H1 (cell line): ENCODE measurements at regions not wholly inside any gene's neighbourhood (a gene's known extent, or its start where the extent isn't known, plus 50 kb on each side); places are given as distances from the start of the nearest gene placed in this dataset.

Experiments used
- CTCF ChIA-PET: fragments of 300-600 bp; sonication (Branson Sonifier 250); formaldehyde crosslinking; loops from one replicate; lab custom pipeline; 2021; ENCODE audit not compliant: partially characterized antibody; lab: Charles Lee
- POLR2A ChIA-PET: fragments of 300-600 bp; sonication (Branson Sonifier 250); formaldehyde crosslinking; loops from one replicate; lab custom pipeline; 2021; ENCODE audit warnings: inconsistent platforms; ENCODE audit not compliant: partially characterized antibody; lab: Charles Lee
- DNase-seq, 2 experiments: peaks; one replicate each; pipeline versions ENCODE4 v3.0.0 to v3.0.0-alpha.2; 2010 to 2022; ENCODE audit warnings: low spot score in 2 of 2, low read depth in 1 of 2, mixed read lengths in 1 of 2
- FAIRE-seq: peaks from 2 replicates; lab custom pipeline; 2011; peaks lifted over from hg19 to GRCh38; lab: Jason Lieb, UNC
- H2AFZ ChIP-seq: 2 replicates; pipeline ENCODE4 v1.8.1; 2012; ENCODE audit warnings: low read length, inconsistent platforms
- H2AK5ac ChIP-seq: 2 replicates; pipeline ENCODE4 v1.6.1; 2013; ENCODE audit warnings: low read depth, low read length
- H2BK120ac ChIP-seq: replicated peaks from 2 replicates; pipeline ENCODE3; 2013; ENCODE audit warnings: low read depth, low read length, inconsistent platforms
- H2BK12ac ChIP-seq: 2 replicates; pipeline ENCODE4 v1.6.1; 2013; ENCODE audit warnings: low read depth, low read length
- H2BK15ac ChIP-seq: 2 replicates; pipeline ENCODE4 v1.6.1; 2013; ENCODE audit warnings: low read length
- H2BK20ac ChIP-seq: 2 replicates; pipeline ENCODE4 v1.6.1; 2013; ENCODE audit warnings: low read length
- H2BK5ac ChIP-seq: 2 replicates; pipeline ENCODE4 v1.6.1; 2013; ENCODE audit warnings: low read depth, low read length
- H3K14ac ChIP-seq: 2 replicates; pipeline ENCODE4 v1.6.1; 2013; ENCODE audit warnings: inconsistent platforms; ENCODE audit not compliant: insufficient read length
- H3K18ac ChIP-seq: 2 replicates; pipeline ENCODE4 v1.6.1; 2013; ENCODE audit warnings: low read length; ENCODE audit errors: extremely low read depth
- H3K23ac ChIP-seq: 2 replicates; pipeline ENCODE4 v1.6.1; 2013; ENCODE audit warnings: inconsistent platforms; ENCODE audit not compliant: insufficient read length
- H3K23me2 ChIP-seq: 2 replicates; pipeline ENCODE4 v1.6.1; 2013; ENCODE audit warnings: low read depth, low read length
- H3K27ac ChIP-seq: 2 replicates; pipeline ENCODE4 v1.6.1; 2011; ENCODE audit warnings: low read depth, low read length, inconsistent platforms
- H3K27me3 ChIP-seq, 4 experiments: replicated peaks in 1 of 4; 1 replicate in 1 of 4; 2 replicates in 3 of 4; pipeline versions ENCODE4 v1.6.1 to v1.8.1; 2011 to 2013; ENCODE audit warnings: low read length in 3 of 4, mild to moderate bottlenecking in 3 of 4, inconsistent platforms in 2 of 4, mixed read lengths in 2 of 4, moderate library complexity in 1 of 4; ENCODE audit not compliant: control insufficient read depth in 3 of 4, insufficient read depth in 3 of 4; ENCODE audit errors: extremely low read depth in 1 of 4
- H3K36me3 ChIP-seq, 4 experiments: 2 replicates each; pipeline versions ENCODE4 v1.6.1 to v1.8.1; 2011 to 2013; ENCODE audit warnings: mild to moderate bottlenecking in 4 of 4, low read length in 3 of 4, moderate library complexity in 2 of 4, control low read depth in 1 of 4, inconsistent platforms in 1 of 4; ENCODE audit not compliant: insufficient read depth in 4 of 4, control insufficient read depth in 2 of 4
- H3K4ac ChIP-seq: replicated peaks from 2 replicates; pipeline ENCODE3; 2013; ENCODE audit warnings: low read length, low read depth, mixed read lengths, inconsistent platforms; ENCODE audit not compliant: insufficient read length
- H3K4me1 ChIP-seq, 4 experiments: replicated peaks in 1 of 4; 1 replicate in 1 of 4; 2 replicates in 3 of 4; pipeline versions ENCODE4 v1.6.1 to v1.8.1; 2011 to 2013; ENCODE audit warnings: low read length in 3 of 4, inconsistent platforms in 2 of 4, mixed read lengths in 1 of 4; ENCODE audit not compliant: insufficient read depth in 4 of 4, control insufficient read depth in 3 of 4
- H3K4me2 ChIP-seq, 2 experiments: 2 replicates each; pipeline versions ENCODE4 v1.6.1 to v1.8.1; 2011 to 2013; ENCODE audit warnings: low read depth in 2 of 2, low read length in 2 of 2, control low read depth in 1 of 2, inconsistent platforms in 1 of 2, mild to moderate bottlenecking in 1 of 2; ENCODE audit not compliant: insufficient read depth in 1 of 2
- H3K4me3 ChIP-seq, 4 experiments: fragments of 200-600, 300-600 bp in 1 of 4; sonication (generic), shearing (Covaris generic), sonication (Bioruptor Twin) in 1 of 4; 2 replicates each; pipeline versions ENCODE4 v1.5.1 to v1.8.1; 2011 to 2016; ENCODE audit warnings: low read length in 4 of 4, low read depth in 3 of 4, control low read depth in 2 of 4, inconsistent platforms in 2 of 4, mild to moderate bottlenecking in 2 of 4, mixed read lengths in 1 of 4, moderate library complexity in 1 of 4; ENCODE audit not compliant: insufficient read depth in 2 of 4; ENCODE audit errors: extremely low read depth in 1 of 4
- H3K56ac ChIP-seq: replicated peaks from 2 replicates; pipeline ENCODE3; 2013; ENCODE audit warnings: low read depth, mild to moderate bottlenecking, mixed read lengths, low read length, inconsistent platforms; ENCODE audit not compliant: insufficient read length
- H3K79me1 ChIP-seq: 2 replicates; pipeline ENCODE4 v1.6.1; 2013; ENCODE audit warnings: low read depth, low read length, control low read depth
- H3K79me2 ChIP-seq, 2 experiments: 2 replicates each; pipeline versions ENCODE4 v1.6.1 to v1.8.1; 2012 to 2013; ENCODE audit warnings: low read length in 2 of 2, mild to moderate bottlenecking in 2 of 2, inconsistent platforms in 1 of 2; ENCODE audit not compliant: insufficient read depth in 2 of 2, control insufficient read depth in 1 of 2
- H3K9ac ChIP-seq, 4 experiments: replicated peaks in 1 of 4; 1 replicate in 1 of 4; 2 replicates in 3 of 4; pipeline versions ENCODE4 v1.6.1 to v1.8.1; 2011 to 2013; ENCODE audit warnings: low read depth in 3 of 4, low read length in 3 of 4, control low read depth in 2 of 4, mild to moderate bottlenecking in 2 of 4, moderate library complexity in 2 of 4, inconsistent platforms in 1 of 4; ENCODE audit errors: extremely low read depth in 1 of 4
- H3K9me3 ChIP-seq, 2 experiments: 2 replicates each; pipeline versions ENCODE4 v1.6.1 to v1.8.1; 2012 to 2013; ENCODE audit warnings: mild to moderate bottlenecking in 2 of 2, moderate library complexity in 2 of 2, control low read depth in 1 of 2, inconsistent platforms in 1 of 2, low read depth in 1 of 2, low read length in 1 of 2, mixed read lengths in 1 of 2; ENCODE audit not compliant: insufficient read depth in 2 of 2
- H4K20me1 ChIP-seq, 2 experiments: replicated peaks in 1 of 2; 2 replicates each; pipeline versions ENCODE3 to v1.8.1; 2011 to 2013; ENCODE audit warnings: inconsistent platforms in 2 of 2, low read length in 2 of 2, mild to moderate bottlenecking in 1 of 2; ENCODE audit not compliant: insufficient read depth in 2 of 2, control insufficient read depth in 1 of 2
- H4K5ac ChIP-seq: 2 replicates; pipeline ENCODE4 v1.6.1; 2013; ENCODE audit warnings: low read length, low read depth, mixed read lengths, inconsistent platforms; ENCODE audit not compliant: insufficient read length
- H4K8ac ChIP-seq: 2 replicates; pipeline ENCODE4 v1.8.0; 2013; ENCODE audit warnings: mild to moderate bottlenecking, moderate library complexity, low read length, inconsistent platforms; ENCODE audit not compliant: insufficient read depth; ENCODE audit errors: extremely low read depth
- H4K91ac ChIP-seq: replicated peaks from 2 replicates; pipeline ENCODE3; 2013; ENCODE audit warnings: low read length, mixed read lengths, inconsistent platforms; ENCODE audit not compliant: insufficient read length
- CBX8 ChIP-seq: fragments of 300-800, 300-1000 bp; sonication (generic); IDR thresholded peaks from 2 replicates; pipeline ENCODE4 v1.7.1; 2016; ENCODE audit warnings: low read depth, low read length, borderline replicate concordance
- CTBP2 ChIP-seq: IDR thresholded peaks from 2 replicates; pipeline ENCODE4 v1.7.0; 2011; ENCODE audit warnings: borderline replicate concordance, mild to moderate bottlenecking, moderate library complexity, mixed read lengths, low read length; ENCODE audit not compliant: insufficient read depth, insufficient read length
- JUN ChIP-seq: IDR thresholded peaks from 2 replicates; pipeline ENCODE4 v1.6.1; 2011; ENCODE audit warnings: low read depth, mild to moderate bottlenecking, improper control_type of control experiment, low read length
- KDM4A ChIP-seq: IDR thresholded peaks from one replicate; pipeline ENCODE4 v1.7.1; 2012; ENCODE audit warnings: low read depth, mild to moderate bottlenecking, moderate library complexity, low read length, inconsistent platforms; ENCODE audit not compliant: severe bottlenecking
- RXRA ChIP-seq: IDR thresholded peaks from 2 replicates; pipeline ENCODE4 v1.6.1; 2011; ENCODE audit warnings: low read depth, mild to moderate bottlenecking, low read length, moderate library complexity; ENCODE audit not compliant: insufficient read depth
- TAF1 ChIP-seq: IDR thresholded peaks from 2 replicates; pipeline ENCODE4 v1.6.1; 2011; ENCODE audit warnings: mild to moderate bottlenecking, low read depth, low read length
- TCF12 ChIP-seq: IDR thresholded peaks from 2 replicates; pipeline ENCODE4 v1.6.1; 2011; ENCODE audit warnings: low read depth, mild to moderate bottlenecking, low read length
- WGBS, 2 experiments: shearing (Covaris generic) in 1 of 2; methylation state at CpG; one replicate each; pipeline versions ENCODE4 v1.1.6 to v1.1.7; 2013 to 2015; ENCODE audit warnings: low lambda C conversion rate in 2 of 2, mixed read lengths in 2 of 2, inconsistent platforms in 1 of 2, low coverage in 1 of 2, missing lambda C conversion rate in 1 of 2; ENCODE audit not compliant: insufficient replicate concordance in 2 of 2, insufficient coverage in 1 of 2, insufficient read length in 1 of 2; ENCODE audit errors: extremely low coverage in 1 of 2, missing lambda C conversion rate in 1 of 2; 5-methylcytosine and 5-hydroxymethylcytosine counted together

DNA sequence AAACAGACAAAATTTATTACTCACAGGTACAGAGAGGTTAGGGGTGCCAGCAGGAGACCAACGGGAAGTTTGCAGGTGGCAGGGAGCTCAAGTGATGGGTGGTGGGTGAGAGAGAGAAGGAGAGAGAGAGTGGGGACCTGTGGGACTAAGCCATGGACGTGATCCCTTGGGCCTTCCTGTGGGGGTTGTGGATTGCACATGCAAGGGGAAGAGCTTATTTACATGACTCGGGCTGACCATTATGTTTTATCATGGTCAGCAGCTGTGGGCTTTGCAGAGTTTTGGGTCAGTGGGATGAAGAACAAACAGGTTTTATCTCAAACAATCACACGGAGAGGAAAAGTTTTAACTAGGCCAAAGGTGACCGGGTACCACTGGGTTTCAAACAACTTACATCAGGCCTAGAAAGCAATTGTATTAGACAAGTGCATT, 156.2 kb upstream of the EXOC2 start:
- 91% methylated on average over 5 of the region's 5 CpGs; no CpG with 5 or more reads in 1 of the 2 experiments for WGBS, 2 experiments
- CTCF ChIA-PET: interaction anchor here (0.8 to 1.2 kb wide), 2 partner anchors 25 to 45 kb away, joined by 3 read pairs; no protein-coding TSS in a partner anchor
- no peak overlapping the region for H3K14ac ChIP-seq

More for the DNA sequence above, 156.2 kb upstream of the EXOC2 start:
- Histone ChIP-seq H3K36me3 (no peaks in the 10 kb centered on the region), H2AK5ac (no peak overlapping the region), H3K27ac (no peak overlapping the region), H3K4ac (no peak overlapping the region), H2BK15ac (no peak overlapping the region), H2BK120ac (no peak overlapping the region), H3K18ac (no peak overlapping the region), H3K79me2 (no peaks in the 10 kb centered on the region), H3K27me3 (no peaks in the 10 kb centered on the region), H3K4me2 (no peak overlapping the region), H2BK5ac (no peak overlapping the region), H3K23ac (no peak overlapping the region), H3K56ac (no peak overlapping the region), H2AFZ (no peak overlapping the region; the same call in 1 of the 2 replicates), H4K5ac (no peak overlapping the region), H3K4me1 (no peaks in the 10 kb centered on the region), H3K23me2 (no peaks in the 10 kb centered on the region), H2BK20ac (no peak overlapping the region), H3K9ac (no peak overlapping the region), H3K79me1 (no peaks in the 10 kb centered on the region), H2BK12ac (no peak overlapping the region), H4K91ac (no peak overlapping the region), H3K4me3 (no peak overlapping the region), H4K20me1 (no peaks in the 10 kb centered on the region), H3K9me3 (no peaks in the 10 kb centered on the region), H4K8ac (no peak overlapping the region)
- POLR2A ChIA-PET: no interaction called here
- no peak for TF ChIP-seq JUN
- no peak for TF ChIP-seq TAF1
- no peak for TF ChIP-seq KDM4A
- no peak for TF ChIP-seq CBX8
- no peak for TF ChIP-seq RXRA
- TF ChIP-seq CTBP2: no peak
- TF ChIP-seq TCF12: no peak
- no peak for FAIRE-seq
- DNase-seq: no peak
